HUES6 (cell line): ENCODE measurements at regions not wholly inside any gene's neighbourhood (a gene's known extent, or its start where the extent isn't known, plus 50 kb on each side); places are given as distances from the start of the nearest gene placed in this dataset.
"Not testable (repeated sequence)": the region's sequence is repeated elsewhere in the genome, so short reads cannot be mapped to it uniquely, and the experiment has no call there.

Experiments
- H3K27ac ChIP-seq: 2 replicates; pipeline ENCODE4 v1.7.0; 2013; ENCODE audit warnings: low read depth, mild to moderate bottlenecking, low read length, inconsistent platforms
- H3K27me3 ChIP-seq: 2 replicates; pipeline ENCODE4 v1.6.1; 2013; ENCODE audit warnings: low read length; ENCODE audit not compliant: control insufficient read depth, insufficient read depth
- H3K36me3 ChIP-seq: 2 replicates; pipeline ENCODE4 v1.6.1; 2013; ENCODE audit warnings: low read length; ENCODE audit not compliant: control insufficient read depth, insufficient read depth
- H3K4me1 ChIP-seq: 2 replicates; pipeline ENCODE4 v1.6.1; 2013; ENCODE audit warnings: low read length; ENCODE audit not compliant: control insufficient read depth, insufficient read depth
- H3K4me3 ChIP-seq: 2 replicates; pipeline ENCODE4 v1.5.1; 2013; ENCODE audit warnings: low read depth, low read length
- H3K9ac ChIP-seq: one replicate; pipeline ENCODE4 v1.6.1; 2013; ENCODE audit warnings: mild to moderate bottlenecking, low read length
- H3K9me3 ChIP-seq: 2 replicates; pipeline ENCODE4 v1.6.1; 2013; ENCODE audit warnings: low read depth, low read length; ENCODE audit not compliant: control insufficient read depth, insufficient read depth

GRCh38 chr1:45258059-45258650 is 51.8 kb upstream of the ZSWIM5 start:
- no peak overlapping the region for H3K27ac ChIP-seq
- no peak overlapping the region for H3K4me3 ChIP-seq
- no peak overlapping the region for H3K9ac ChIP-seq
- H3K36me3 ChIP-seq: no peaks in the 10 kb centered on the region
- no peaks in the 10 kb centered on the region for H3K27me3 ChIP-seq
- peaks cover 61% of the 10 kb centered on the region for H3K9me3 ChIP-seq
- no peaks in the 10 kb centered on the region for H3K4me1 ChIP-seq

DNA sequence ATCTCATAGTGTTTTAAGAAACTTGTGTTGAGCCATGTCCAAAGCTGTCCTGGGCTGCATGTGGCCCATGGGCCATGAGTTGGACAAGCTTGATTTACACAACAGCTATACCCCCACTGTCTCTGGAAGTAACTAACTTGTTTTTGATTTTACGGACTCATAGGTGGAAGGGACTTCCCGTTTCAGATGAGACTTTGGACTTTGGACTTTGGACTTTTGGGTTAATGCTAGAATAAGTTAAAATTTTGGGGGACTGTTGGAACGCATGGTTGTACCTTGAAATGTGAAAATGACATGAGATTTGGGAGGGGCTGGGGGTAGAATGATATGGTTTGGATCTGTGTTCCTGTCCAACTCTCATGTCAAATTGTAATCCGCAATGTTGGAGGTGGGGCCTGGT is 52.6 kb upstream of the ZSWIM5 start:
- H3K27me3 ChIP-seq: no peaks in the 10 kb centered on the region
- no peaks in the 10 kb centered on the region for H3K4me1 ChIP-seq
- no peak overlapping the region for H3K27ac ChIP-seq
- peaks cover 65% of the 10 kb centered on the region for H3K9me3 ChIP-seq
- H3K4me3 ChIP-seq: no peak overlapping the region
- H3K36me3 ChIP-seq: no peaks in the 10 kb centered on the region
- no peak overlapping the region for H3K9ac ChIP-seq

DNA sequence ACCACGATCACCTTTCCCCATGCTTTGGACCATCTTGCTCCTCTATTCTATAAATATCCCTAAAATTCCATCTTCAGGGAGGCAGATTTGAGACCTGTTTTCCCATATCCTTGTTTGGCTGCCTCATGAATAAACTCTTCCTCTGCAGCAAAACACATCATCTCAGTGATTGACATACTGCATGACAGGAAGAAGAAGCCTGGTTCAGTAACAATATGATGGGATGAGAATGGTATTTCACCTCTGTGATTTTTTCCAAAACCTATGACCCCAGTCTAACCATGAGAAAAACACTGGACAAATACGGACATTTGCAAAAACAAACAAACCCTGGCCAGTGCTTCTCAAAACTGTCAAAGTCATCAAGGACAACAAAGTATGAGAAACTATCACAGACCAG is 53.8 kb upstream of the ZSWIM5 start:
- Histone ChIP-seq H3K27me3 (no peaks in the 10 kb centered on the region), H3K4me3 (no peak overlapping the region), H3K9me3 (peaks cover 61% of the 10 kb centered on the region), H3K36me3 (no peaks in the 10 kb centered on the region), H3K27ac (no peak overlapping the region), H3K4me1 (no peaks in the 10 kb centered on the region), H3K9ac (no peak overlapping the region)

DNA sequence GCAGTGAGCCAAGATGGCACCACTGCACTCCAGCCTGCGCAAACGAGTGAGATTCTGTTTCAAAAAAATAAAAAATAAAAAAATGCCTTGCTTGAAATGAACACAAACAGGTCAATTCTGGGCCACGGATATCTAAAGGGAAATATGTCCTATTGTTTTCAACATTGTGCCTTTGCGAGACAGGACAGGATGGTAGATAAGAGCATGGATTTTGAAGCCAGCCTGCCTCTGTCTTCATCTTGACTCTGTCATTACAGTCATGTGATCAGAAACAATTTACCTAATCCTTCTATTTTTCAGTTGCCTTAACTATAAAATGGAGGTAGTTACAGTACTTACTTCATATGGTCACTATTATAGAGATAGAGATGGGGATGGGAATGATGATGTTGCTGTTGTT is 56.7 kb upstream of the ZSWIM5 start:
- Histone ChIP-seq H3K4me1 (no peaks in the 10 kb centered on the region), H3K9me3 (peaks cover 46% of the 10 kb centered on the region), H3K4me3 (no peak overlapping the region), H3K27ac (no peak overlapping the region), H3K27me3 (no peaks in the 10 kb centered on the region), H3K36me3 (no peaks in the 10 kb centered on the region), H3K9ac (no peak overlapping the region)

- Histone ChIP-seq H3K4me1 (no peaks in the 10 kb centered on the region), H3K9ac (no peak overlapping the region), H3K4me3 (no peak overlapping the region), H3K36me3 (no peaks in the 10 kb centered on the region), H3K27ac (no peak overlapping the region), H3K27me3 (no peaks in the 10 kb centered on the region), H3K9me3 (peaks cover 27% of the 10 kb centered on the region)
Observed at GRCh38 chr1:45265244-45265643, 58.8 kb upstream of the ZSWIM5 start.

DNA sequence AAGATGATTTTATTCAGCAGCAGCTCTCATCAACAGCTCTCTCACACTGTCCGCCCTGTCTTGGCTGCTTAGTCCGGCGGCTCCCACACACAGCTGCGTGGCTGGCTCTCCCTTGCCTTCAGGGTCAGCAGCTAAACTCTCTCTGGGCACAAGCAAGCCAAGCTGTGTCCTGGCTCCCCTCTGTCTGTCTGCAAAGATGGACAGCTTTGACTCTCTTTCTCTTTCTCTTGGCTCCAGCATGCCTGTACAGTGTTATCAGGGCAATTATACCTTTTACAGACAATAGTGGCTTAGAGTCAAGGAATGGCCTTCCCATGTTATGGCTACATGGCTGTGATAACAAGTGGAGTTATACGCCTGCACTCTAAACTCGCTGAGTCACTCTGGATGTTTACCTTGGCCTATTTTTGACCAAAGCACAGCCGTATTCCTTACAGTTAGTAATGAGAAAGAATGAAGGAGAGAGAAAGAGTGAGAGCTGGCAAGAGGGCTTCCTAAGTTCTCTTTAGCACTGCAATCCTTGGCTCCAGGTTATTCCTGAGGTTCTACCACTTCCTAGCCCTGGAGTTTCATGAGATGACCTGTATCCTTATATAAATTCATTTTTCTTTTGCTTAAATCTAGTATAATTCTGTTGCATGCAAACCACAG is 59.9 kb upstream of the ZSWIM5 start:
- Histone ChIP-seq H3K9ac (no peak overlapping the region), H3K27me3 (no peaks in the 10 kb centered on the region), H3K4me3 (no peak overlapping the region), H3K27ac (no peak overlapping the region), H3K4me1 (no peaks in the 10 kb centered on the region), H3K9me3 (peaks cover 21% of the 10 kb centered on the region), H3K36me3 (no peaks in the 10 kb centered on the region)

DNA sequence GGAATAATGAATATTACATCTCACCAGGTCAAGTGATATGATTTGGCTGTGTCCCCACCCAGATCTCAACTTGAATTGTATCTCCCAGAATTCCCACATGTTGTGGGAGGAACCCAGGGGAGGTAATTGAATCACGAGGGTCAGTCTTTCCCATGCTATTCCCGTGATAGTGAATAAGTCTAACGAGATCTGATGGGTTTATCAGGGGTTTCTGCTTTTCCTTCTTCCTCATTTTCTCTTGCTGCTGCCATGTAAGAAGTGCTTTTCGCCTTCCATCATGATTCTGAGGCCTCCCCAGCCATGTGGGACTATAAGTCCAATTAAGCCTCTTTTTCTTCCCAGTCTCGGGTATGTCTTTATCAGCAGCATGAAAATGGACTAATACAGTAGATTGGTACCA is 58.4 kb upstream of the HPDL start:
- not testable (repeated sequence) for H3K4me3 ChIP-seq, H3K9ac ChIP-seq, H3K36me3 ChIP-seq, H3K4me1 ChIP-seq, H3K27me3 ChIP-seq, H3K27ac ChIP-seq
- H3K9me3 ChIP-seq: peaks cover 11% of the 10 kb centered on the region

DNA sequence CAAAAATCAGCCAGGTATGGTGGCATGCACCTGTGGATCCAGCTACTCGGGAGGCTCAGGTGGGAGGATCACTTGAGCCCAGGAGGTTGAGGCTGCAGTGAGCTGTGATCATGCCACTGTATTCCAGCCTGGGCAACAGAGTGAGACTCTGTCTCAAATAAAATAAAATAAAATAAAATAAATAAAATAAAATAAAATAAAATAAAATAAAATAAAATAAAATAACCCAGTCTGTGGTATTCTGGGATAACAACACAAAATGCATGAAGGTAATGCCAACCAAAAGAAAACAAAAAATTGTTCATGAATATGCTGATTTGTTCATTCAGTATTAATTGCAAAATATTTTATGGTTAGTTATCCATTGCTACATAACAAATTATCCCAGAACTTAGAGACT is 54.4 kb upstream of the HPDL start:
- not testable (repeated sequence) for H3K36me3 ChIP-seq, H3K27ac ChIP-seq, H3K9ac ChIP-seq, H3K4me3 ChIP-seq, H3K4me1 ChIP-seq, H3K27me3 ChIP-seq, H3K9me3 ChIP-seq

- no peaks in the 10 kb centered on the region for H3K4me1 ChIP-seq
- no peaks in the 10 kb centered on the region for H3K27me3 ChIP-seq
- no peak overlapping the region for H3K4me3 ChIP-seq
- H3K9ac ChIP-seq: no peak overlapping the region
- H3K9me3 ChIP-seq: no peaks in the 10 kb centered on the region
- H3K27ac ChIP-seq: no peak overlapping the region
- no peaks in the 10 kb centered on the region for H3K36me3 ChIP-seq
Observed at GRCh38 chr1:45272913-45273371, 53.8 kb upstream of the HPDL start.

DNA sequence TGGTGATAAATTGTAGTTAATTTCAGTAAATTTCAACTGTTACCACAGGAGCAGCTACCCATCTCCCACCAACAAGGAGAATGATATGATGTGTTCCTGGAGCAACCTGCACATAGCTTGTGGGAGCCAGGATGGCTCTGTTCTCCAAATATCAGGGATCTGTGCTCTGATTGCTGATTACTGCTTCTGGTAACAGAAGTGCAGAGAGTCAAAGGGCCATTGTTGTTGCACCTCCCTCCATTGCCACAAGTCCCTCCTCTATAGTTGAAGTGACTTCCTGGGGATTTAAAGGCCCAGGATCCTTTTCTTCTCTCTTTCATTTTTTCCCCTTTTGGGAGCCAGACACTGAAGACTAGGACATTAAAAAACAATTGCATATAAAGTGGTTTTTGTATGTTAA is 51.6 kb upstream of the HPDL start:
- H3K4me3 ChIP-seq: no peak overlapping the region
- no peak overlapping the region for H3K9ac ChIP-seq
- no peak overlapping the region for H3K27ac ChIP-seq
- no peaks in the 10 kb centered on the region for H3K27me3 ChIP-seq
- no peaks in the 10 kb centered on the region for H3K4me1 ChIP-seq
- H3K9me3 ChIP-seq: no peaks in the 10 kb centered on the region
- H3K36me3 ChIP-seq: no peaks in the 10 kb centered on the region
